ENCODE measurements at regions not wholly inside any gene's neighbourhood (a gene's known extent, or its start where the extent isn't known, plus 50 kb on each side); places are given as distances from the start of the nearest gene placed in this dataset.

- no peak overlapping the region for H2AFZ ChIP-seq (ENCODE audit: low read length)
- H3K27me3 ChIP-seq (ENCODE audit: control insufficient read depth, insufficient read depth, low read length), result no peaks in the 10 kb centered on the region
- TF ChIP-seq CTCF (conservative IDR thresholded peaks at IDR 0.05 in 1 of 2, IDR thresholded peaks at IDR 0.05 in 1 of 2; ENCODE audit: low read depth in 1 of 2, low read length in 2 of 2) (no peak), EZH2 (IDR thresholded peaks at IDR 0.05; ENCODE audit: low read length, missing control alignments) (no peak)
- no peak for DNase-seq (ENCODE audit: low read depth in 2 of 2)
- H3K9ac ChIP-seq (ENCODE audit: insufficient read depth, low read length), result no peak overlapping the region
- H3K4me1 ChIP-seq (ENCODE audit: control insufficient read depth, extremely low read depth, insufficient read depth, low read length), result no peaks in the 10 kb centered on the region
- H3K36me3 ChIP-seq (ENCODE audit: control insufficient read depth, insufficient read depth, low read length), result no peaks in the 10 kb centered on the region
- H3K79me2 ChIP-seq (ENCODE audit: control insufficient read depth, insufficient read depth, low read length), result no peaks in the 10 kb centered on the region
- no peak overlapping the region for H3K4me2 ChIP-seq (ENCODE audit: extremely low read depth, insufficient read depth, low read length)
- no peak overlapping the region for H3K27ac ChIP-seq (ENCODE audit: insufficient read depth, low read length)
- H4K20me1 ChIP-seq (ENCODE audit: control insufficient read depth, extremely low read depth, insufficient read depth, low read length), result no peaks in the 10 kb centered on the region
- no peaks in the 10 kb centered on the region for H3K9me3 ChIP-seq (ENCODE audit: control insufficient read depth, insufficient read depth, low read depth, low read length)
- H3K4me3 ChIP-seq (replicated peaks in 1 of 4; ENCODE audit: control extremely low read depth in 1 of 4, insufficient read depth in 1 of 4, low read depth in 3 of 4, low read length in 4 of 4), result no peak overlapping the region
Observed at GRCh38 chr7:68581417-68581816, 1016.9 kb upstream of the AUTS2 start.

GRCh38 chr7:68587599-68587998 lies 1010.7 kb upstream of the AUTS2 start:
- Histone ChIP-seq H3K4me3 (replicated peaks in 1 of 4; ENCODE audit: control extremely low read depth in 1 of 4, insufficient read depth in 1 of 4, low read depth in 3 of 4, low read length in 4 of 4) (no peak overlapping the region), H3K27ac (ENCODE audit: insufficient read depth, low read length) (no peak overlapping the region), H3K9ac (ENCODE audit: insufficient read depth, low read length) (no peak overlapping the region)

GRCh38 chr7:68601826-68602225 lies 996.4 kb upstream of the AUTS2 start:
- Histone ChIP-seq H3K4me3 (replicated peaks in 1 of 4; ENCODE audit: control extremely low read depth in 1 of 4, insufficient read depth in 1 of 4, low read depth in 3 of 4, low read length in 4 of 4) (no peak overlapping the region), H3K9me3 (ENCODE audit: control insufficient read depth, insufficient read depth, low read depth, low read length) (no peaks in the 10 kb centered on the region), H3K4me2 (ENCODE audit: extremely low read depth, insufficient read depth, low read length) (no peak overlapping the region), H3K9ac (ENCODE audit: insufficient read depth, low read length) (no peak overlapping the region), H3K36me3 (ENCODE audit: control insufficient read depth, insufficient read depth, low read length) (no peaks in the 10 kb centered on the region), H3K79me2 (ENCODE audit: control insufficient read depth, insufficient read depth, low read length) (no peaks in the 10 kb centered on the region), H2AFZ (ENCODE audit: low read length) (no peak overlapping the region), H3K27me3 (ENCODE audit: control insufficient read depth, insufficient read depth, low read length) (no peaks in the 10 kb centered on the region), H3K27ac (ENCODE audit: insufficient read depth, low read length) (no peak overlapping the region), H4K20me1 (ENCODE audit: control insufficient read depth, extremely low read depth, insufficient read depth, low read length) (no peaks in the 10 kb centered on the region), H3K4me1 (ENCODE audit: control insufficient read depth, extremely low read depth, insufficient read depth, low read length) (no peaks in the 10 kb centered on the region)
- TF ChIP-seq CTCF (conservative IDR thresholded peaks at IDR 0.05 in 1 of 2, IDR thresholded peaks at IDR 0.05 in 1 of 2; ENCODE audit: low read depth in 1 of 2, low read length in 2 of 2) (no peak), EZH2 (IDR thresholded peaks at IDR 0.05; ENCODE audit: low read length, missing control alignments) (no peak)
- DNase-seq (ENCODE audit: low read depth in 2 of 2), result no peak

More at GRCh38 chr7:68587599-68587998, 1010.7 kb upstream of the AUTS2 start:
- no peak for DNase-seq (ENCODE audit: low read depth in 2 of 2)
- H3K9me3 ChIP-seq (ENCODE audit: control insufficient read depth, insufficient read depth, low read depth, low read length), result no peaks in the 10 kb centered on the region
- TF ChIP-seq CTCF (conservative IDR thresholded peaks at IDR 0.05 in 1 of 2, IDR thresholded peaks at IDR 0.05 in 1 of 2; ENCODE audit: low read depth in 1 of 2, low read length in 2 of 2) (no peak), EZH2 (IDR thresholded peaks at IDR 0.05; ENCODE audit: low read length, missing control alignments) (no peak)
- no peak overlapping the region for H3K4me2 ChIP-seq (ENCODE audit: extremely low read depth, insufficient read depth, low read length)
- no peaks in the 10 kb centered on the region for H4K20me1 ChIP-seq (ENCODE audit: control insufficient read depth, extremely low read depth, insufficient read depth, low read length)
- no peaks in the 10 kb centered on the region for H3K27me3 ChIP-seq (ENCODE audit: control insufficient read depth, insufficient read depth, low read length)
- no peaks in the 10 kb centered on the region for H3K36me3 ChIP-seq (ENCODE audit: control insufficient read depth, insufficient read depth, low read length)
- H2AFZ ChIP-seq (ENCODE audit: low read length), result no peak overlapping the region
- H3K4me1 ChIP-seq (ENCODE audit: control insufficient read depth, extremely low read depth, insufficient read depth, low read length), result no peaks in the 10 kb centered on the region
- no peaks in the 10 kb centered on the region for H3K79me2 ChIP-seq (ENCODE audit: control insufficient read depth, insufficient read depth, low read length)

Measured in fibroblast of lung (primary cell).